GM12878 (cell line): ENCODE measurements at regions not wholly inside any gene's neighbourhood (a gene's known extent, or its start where the extent isn't known, plus 50 kb on each side); places are given as distances from the start of the nearest gene placed in this dataset.

Experiments used
- ATAC-seq: fragments of 200-7000 bp; cut with Tn5 transposase; 3 replicates; pipeline ENCODE4 v1.9.1; 2020; ENCODE audit warnings: mild to moderate bottlenecking, moderate library complexity
- BruUV-seq: library from RNA; stranded (reverse); fragments of 400-500 nt; replicated peaks from 2 replicates; lab custom pipeline; 2021; lab: Mats Ljungman, UMichigan
- CTCF ChIA-PET: fragments of 300-600 bp; sonication (Branson Sonifier 250); formaldehyde crosslinking; extraction: SDS; loops from one replicate; lab custom pipeline; 2021; ENCODE audit warnings: inconsistent platforms; lab: Yijun Ruan, JAX
- POLR2A ChIA-PET: fragments of 350-600 bp; formaldehyde crosslinking; extraction: SDS; loops from one replicate; lab custom pipeline; 2021; ENCODE audit warnings: inconsistent platforms; lab: Charles Lee
- RAD21 ChIA-PET: fragments of 300-600 bp; sonication (Branson Sonifier 250); formaldehyde crosslinking; loops from one replicate; lab custom pipeline; 2023; ENCODE audit warnings: antibody characterized with exemption; ENCODE audit not compliant: unreplicated experiment; lab: Charles Lee
- SMC1A ChIA-PET: fragments of 300-600 bp; sonication (Branson Sonifier 250); formaldehyde crosslinking; loops from one replicate; lab custom pipeline; 2023; ENCODE audit not compliant: unreplicated experiment, uncharacterized antibody; lab: Charles Lee
- DNase-seq: peaks from one replicate; pipeline ENCODE4 v3.0.0-alpha.2; 2011; ENCODE audit warnings: low read depth, low spot score
- FAIRE-seq: peaks from 3 replicates; lab custom pipeline; 2011; peaks lifted over from hg19 to GRCh38; lab: Jason Lieb, UNC
- H2AFZ ChIP-seq: 2 replicates; pipeline ENCODE4 v1.6.0; 2011; ENCODE audit warnings: low read depth, low read length, control low read depth; ENCODE audit not compliant: control insufficient read depth
- H3K27ac ChIP-seq: 2 replicates; pipeline ENCODE4 v1.5.1; 2011; ENCODE audit warnings: control low read depth; ENCODE audit not compliant: control insufficient read depth, insufficient read depth
- H3K27me3 ChIP-seq, 2 experiments: replicated peaks in 1 of 2; 2 replicates each; pipeline versions ENCODE4 v1.6.0 to v1.6.1; 2011; ENCODE audit warnings: low read length in 1 of 2; ENCODE audit not compliant: control insufficient read depth in 2 of 2, insufficient read depth in 2 of 2
- H3K36me3 ChIP-seq, 2 experiments: 2 replicates each; pipeline ENCODE4 v1.5.1; 2011; ENCODE audit warnings: low read length in 1 of 2; ENCODE audit not compliant: control insufficient read depth in 2 of 2, insufficient read depth in 2 of 2
- H3K4me1 ChIP-seq: 2 replicates; pipeline ENCODE4 v1.6.1; 2011; ENCODE audit warnings: mild to moderate bottlenecking, low read length, moderate library complexity, mixed read lengths; ENCODE audit not compliant: control insufficient read depth, insufficient read depth
- H3K4me2 ChIP-seq: 2 replicates; pipeline ENCODE4 v1.6.0; 2011; ENCODE audit warnings: control low read depth; ENCODE audit not compliant: control insufficient read depth, insufficient read depth
- H3K4me3 ChIP-seq: fragments of 200-600 bp; sonication (generic); 2 replicates; pipeline ENCODE4 v1.5.1; 2016
- H3K79me2 ChIP-seq: 2 replicates; pipeline ENCODE4 v1.6.0; 2011; ENCODE audit warnings: low read length; ENCODE audit not compliant: control insufficient read depth, insufficient read depth
- H3K9ac ChIP-seq: 2 replicates; pipeline ENCODE4 v1.8.0; 2011; ENCODE audit warnings: low read length, control low read depth, mixed read lengths; ENCODE audit not compliant: control insufficient read depth, insufficient read depth
- H3K9me3 ChIP-seq: replicated peaks from 3 replicates; pipeline ENCODE4 v1.5.1; 2011; ENCODE audit warnings: mild to moderate bottlenecking, low read length; ENCODE audit not compliant: control insufficient read depth, insufficient read depth
- H4K20me1 ChIP-seq: 2 replicates; pipeline ENCODE4 v1.6.0; 2011; ENCODE audit not compliant: control insufficient read depth, insufficient read depth
- BHLHE40 ChIP-seq, 2 experiments: fragments of 450-650 bp in 1 of 2; IDR thresholded peaks; 2 replicates each; pipeline ENCODE4 v1.6.1; 2011 to 2017; ENCODE audit warnings: low read depth in 2 of 2, borderline replicate concordance in 1 of 2, improper control_type of control experiment in 1 of 2, low read length in 1 of 2, mild to moderate bottlenecking in 1 of 2
- CEBPB ChIP-seq, 2 experiments: fragments of 150-350 bp in 1 of 2; IDR thresholded peaks; 2 replicates each; pipeline ENCODE4 v1.6.1; 2012 to 2014; ENCODE audit warnings: low read depth in 2 of 2, low read length in 2 of 2, borderline replicate concordance in 1 of 2, inconsistent platforms in 1 of 2
- DPF2 ChIP-seq: fragments of 450-650 bp; IDR thresholded peaks from 2 replicates; pipeline ENCODE4 v1.6.1; 2017; ENCODE audit warnings: mild to moderate bottlenecking
- FOXM1 ChIP-seq: IDR thresholded peaks from 2 replicates; pipeline ENCODE4 v1.6.1; 2012; ENCODE audit warnings: low read depth, mild to moderate bottlenecking, inconsistent platforms, low read length, moderate library complexity
- GABPA ChIP-seq: IDR thresholded peaks from 2 replicates; pipeline ENCODE4 v1.6.1; 2014; ENCODE audit warnings: antibody characterized with exemption, low read depth, mild to moderate bottlenecking, inconsistent platforms
- MYB ChIP-seq: fragments of 150-350 bp; IDR thresholded peaks from 2 replicates; pipeline ENCODE4 v1.6.1; 2014; ENCODE audit warnings: mild to moderate bottlenecking, low read depth, low read length, borderline replicate concordance
- SREBF1 ChIP-seq: IDR thresholded peaks from 2 replicates; pipeline ENCODE4 v1.6.1; 2012; ENCODE audit warnings: mild to moderate bottlenecking, low read length
- ZBED1 ChIP-seq: IDR thresholded peaks from 2 replicates; pipeline ENCODE4 v1.6.1; 2016; ENCODE audit warnings: borderline replicate concordance
- WGBS: methylation state at CpG from one replicate; pipeline ENCODE4 v1.1.6; 2016; ENCODE audit warnings: low lambda C conversion rate; ENCODE audit not compliant: insufficient replicate concordance, insufficient coverage; ENCODE audit errors: missing lambda C conversion rate; 5-methylcytosine and 5-hydroxymethylcytosine counted together
- in situ Hi-C: fragments of 300-500 bp; cut with MboI; formaldehyde crosslinking; loops from 9 replicates; pipeline ENCODE4 v1.14.3; 2018; ENCODE audit warnings: mixed read lengths
- intact Hi-C: fragments of 100-400 bp; cut with micrococcal nuclease; formaldehyde crosslinking; loops from one replicate; pipeline ENCODE4 v1.14.2; 2022; ENCODE audit not compliant: unreplicated experiment
- TF ChIP-seq, protein P1 (sequence below): fragments of 150-350 bp; IDR thresholded peaks from 2 replicates; pipeline ENCODE4 v1.6.1; 2016; ENCODE audit warnings: low read depth, low read length

DNA sequence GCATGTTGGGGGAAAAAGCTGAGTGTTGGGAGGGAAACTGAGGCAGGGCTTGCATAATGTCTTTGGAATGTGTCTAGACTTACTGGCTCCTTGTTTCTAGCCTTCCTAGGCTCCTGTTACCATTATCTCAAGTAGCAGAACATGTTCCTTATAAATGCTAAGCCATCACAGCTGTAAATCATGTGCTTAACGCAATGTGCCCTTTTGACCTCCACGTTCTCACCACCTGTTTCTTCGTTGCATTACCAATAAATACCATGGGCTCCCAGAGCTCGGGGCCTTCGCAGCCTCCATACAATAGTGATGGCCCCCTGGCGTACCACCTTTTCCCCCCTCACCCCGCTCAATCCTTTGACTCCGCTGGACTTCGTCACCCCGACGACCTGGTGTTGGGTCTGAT is 54.0 kb upstream of the CWC22 start:
- Histone ChIP-seq H3K79me2 (no peaks in the 10 kb centered on the region), H4K20me1 (no peaks in the 10 kb centered on the region), H3K9me3 (no peaks in the 10 kb centered on the region), H3K27me3 (no peaks in the 10 kb centered on the region; a peak in 1 of 4 replicates), H3K27ac (no peak overlapping the region), H3K4me2 (no peak overlapping the region), H3K9ac (no peak overlapping the region), H3K4me1 (no peaks in the 10 kb centered on the region), H3K4me3 (no peak overlapping the region), H2AFZ (no peak overlapping the region), H3K36me3 (no peaks in the 10 kb centered on the region)
- SMC1A ChIA-PET = no interaction called here
- DNase-seq = no peak
- POLR2A ChIA-PET = no interaction called here
- CTCF ChIA-PET = no interaction called here
- no peak for TF ChIP-seq DPF2
- TF ChIP-seq CEBPB (IDR thresholded peaks at IDR 0.05; ENCODE audit: borderline replicate concordance in 1 of 2, low read depth in 2 of 2, low read length in 2 of 2) = no peak
- TF ChIP-seq SREBF1 = no peak
- no peak for TF ChIP-seq ZBED1
- no peak for TF ChIP-seq BHLHE40 (IDR thresholded peaks at IDR 0.05; ENCODE audit: borderline replicate concordance in 1 of 2, low read depth in 2 of 2, low read length in 1 of 2)
- ATAC-seq = no peak
- no peak for FAIRE-seq
- RAD21 ChIA-PET = no interaction called here
- BruUV-seq = no TSS peak
- intact Hi-C loops = no loop called here
- 31% methylated on average over 11 of the region's 11 CpGs for WGBS
- in situ Hi-C loops = no loop called here

DNA sequence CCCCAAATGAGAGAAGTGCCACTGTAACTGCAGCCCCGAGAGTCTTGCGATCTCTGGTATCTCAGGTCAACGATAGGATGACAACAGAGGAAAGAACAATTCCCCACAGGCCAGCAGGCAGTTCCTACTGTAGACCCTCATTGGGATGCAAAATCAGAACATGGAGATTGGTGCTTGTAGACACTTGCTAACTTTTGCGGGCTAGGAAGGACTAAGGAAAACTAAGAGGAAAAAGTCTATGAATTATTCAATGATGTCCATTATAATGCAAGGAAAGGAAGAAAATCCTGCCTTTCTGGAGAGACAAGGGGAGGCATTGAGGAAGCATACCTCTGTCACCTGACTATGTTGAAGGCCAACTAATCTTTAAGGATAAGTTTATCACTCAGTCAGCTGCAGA is 51.9 kb upstream of the CWC22 start:
- CTCF ChIA-PET = no interaction called here
- no peak for ATAC-seq
- POLR2A ChIA-PET = no interaction called here

More for the DNA sequence above, 51.9 kb upstream of the CWC22 start:
- ChIA-PET SMC1A (no interaction called here), RAD21 (no interaction called here)
- FAIRE-seq = no peak
- no peak for DNase-seq
- no TSS peak for BruUV-seq
- 82% methylated on average over 4 of the region's 4 CpGs for WGBS
- H3K9ac ChIP-seq = no peak overlapping the region
- no peaks in the 10 kb centered on the region for H3K4me1 ChIP-seq
- H3K36me3 ChIP-seq = no peaks in the 10 kb centered on the region
- no peaks in the 10 kb centered on the region for H4K20me1 ChIP-seq
- no peak overlapping the region for H3K27ac ChIP-seq
- no peak overlapping the region for H3K4me2 ChIP-seq
- intact Hi-C loops (no loop called here), in situ Hi-C loops (no loop called here)
- H2AFZ ChIP-seq = no peak overlapping the region
- no peaks in the 10 kb centered on the region; a peak in 1 of 4 replicates for H3K27me3 ChIP-seq
- no peak overlapping the region for H3K4me3 ChIP-seq
- TF ChIP-seq, protein P1, sequence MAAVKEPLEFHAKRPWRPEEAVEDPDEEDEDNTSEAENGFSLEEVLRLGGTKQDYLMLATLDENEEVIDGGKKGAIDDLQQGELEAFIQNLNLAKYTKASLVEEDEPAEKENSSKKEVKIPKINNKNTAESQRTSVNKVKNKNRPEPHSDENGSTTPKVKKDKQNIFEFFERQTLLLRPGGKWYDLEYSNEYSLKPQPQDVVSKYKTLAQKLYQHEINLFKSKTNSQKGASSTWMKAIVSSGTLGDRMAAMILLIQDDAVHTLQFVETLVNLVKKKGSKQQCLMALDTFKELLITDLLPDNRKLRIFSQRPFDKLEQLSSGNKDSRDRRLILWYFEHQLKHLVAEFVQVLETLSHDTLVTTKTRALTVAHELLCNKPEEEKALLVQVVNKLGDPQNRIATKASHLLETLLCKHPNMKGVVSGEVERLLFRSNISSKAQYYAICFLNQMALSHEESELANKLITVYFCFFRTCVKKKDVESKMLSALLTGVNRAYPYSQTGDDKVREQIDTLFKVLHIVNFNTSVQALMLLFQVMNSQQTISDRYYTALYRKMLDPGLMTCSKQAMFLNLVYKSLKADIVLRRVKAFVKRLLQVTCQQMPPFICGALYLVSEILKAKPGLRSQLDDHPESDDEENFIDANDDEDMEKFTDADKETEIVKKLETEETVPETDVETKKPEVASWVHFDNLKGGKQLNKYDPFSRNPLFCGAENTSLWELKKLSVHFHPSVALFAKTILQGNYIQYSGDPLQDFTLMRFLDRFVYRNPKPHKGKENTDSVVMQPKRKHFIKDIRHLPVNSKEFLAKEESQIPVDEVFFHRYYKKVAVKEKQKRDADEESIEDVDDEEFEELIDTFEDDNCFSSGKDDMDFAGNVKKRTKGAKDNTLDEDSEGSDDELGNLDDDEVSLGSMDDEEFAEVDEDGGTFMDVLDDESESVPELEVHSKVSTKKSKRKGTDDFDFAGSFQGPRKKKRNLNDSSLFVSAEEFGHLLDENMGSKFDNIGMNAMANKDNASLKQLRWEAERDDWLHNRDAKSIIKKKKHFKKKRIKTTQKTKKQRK = no peak
- no peak for TF ChIP-seq FOXM1
- no peak for TF ChIP-seq GABPA
- no peak for TF ChIP-seq MYB
- no peaks in the 10 kb centered on the region for H3K9me3 ChIP-seq
- no peaks in the 10 kb centered on the region for H3K79me2 ChIP-seq
